CD8-positive, alpha-beta memory T cell (primary cell): ENCODE measurements at regions not wholly inside any gene's neighbourhood (a gene's known extent, or its start where the extent isn't known, plus 50 kb on each side); places are given as distances from the start of the nearest gene placed in this dataset.

Source experiments
- CTCF ChIA-PET: fragments of 350-600 bp; sonication (Branson Sonifier 250); formaldehyde crosslinking; loops from one replicate; lab custom pipeline; 2021; ENCODE audit warnings: antibody characterized with exemption; lab: Charles Lee
- POLR2A ChIA-PET: fragments of 350-600 bp; sonication (Branson Sonifier 250); formaldehyde crosslinking; loops from one replicate; lab custom pipeline; 2021; ENCODE audit warnings: antibody characterized with exemption; lab: Charles Lee
- DNase-seq, 5 donors: peaks; one replicate each; pipeline versions ENCODE4 v3.0.0 to v3.0.0-alpha.2; 2020 to 2022; ENCODE audit warnings: mixed read lengths in 1 of 5
- H3K27ac ChIP-seq: one replicate; pipeline ENCODE4 v1.7.0; 2013; ENCODE audit warnings: low read depth, mild to moderate bottlenecking, low read length, moderate library complexity
- H3K27me3 ChIP-seq: 2 replicates; pipeline ENCODE4 v1.7.0; 2013; ENCODE audit warnings: low read length, mild to moderate bottlenecking; ENCODE audit not compliant: insufficient read depth, poor library complexity, severe bottlenecking
- H3K36me3 ChIP-seq: 2 replicates; pipeline ENCODE4 v1.7.0; 2013; ENCODE audit warnings: mild to moderate bottlenecking, low read length, moderate library complexity; ENCODE audit not compliant: insufficient read depth
- H3K4me1 ChIP-seq: 2 replicates; pipeline ENCODE4 v1.7.0; 2013; ENCODE audit warnings: mild to moderate bottlenecking, low read length, moderate library complexity; ENCODE audit not compliant: insufficient read depth
- H3K4me3 ChIP-seq: 2 replicates; pipeline ENCODE4 v1.7.0; 2013; ENCODE audit warnings: mild to moderate bottlenecking, low read length
- H3K9me3 ChIP-seq: 2 replicates; pipeline ENCODE4 v1.7.0; 2013; ENCODE audit warnings: mild to moderate bottlenecking, low read length
- H3K27ac Mint-ChIP-seq, 8 donors: one replicate each; pipeline ENCODE4 v1.8.0; 2020 to 2021; ENCODE audit warnings: mixed read lengths in 8 of 8, mild to moderate bottlenecking in 6 of 8, inconsistent platforms in 3 of 8, moderate library complexity in 3 of 8
- H3K27me3 Mint-ChIP-seq, 2 donors: one replicate each; pipeline ENCODE4 v1.8.0; 2020 to 2021; ENCODE audit warnings: mixed read lengths in 2 of 2, mild to moderate bottlenecking in 1 of 2, moderate library complexity in 1 of 2
- H3K36me3 Mint-ChIP-seq, 3 donors: one replicate each; pipeline ENCODE4 v1.8.0; 2020 to 2021; ENCODE audit warnings: mixed read lengths in 3 of 3, inconsistent platforms in 1 of 3, mild to moderate bottlenecking in 1 of 3
- H3K4me1 Mint-ChIP-seq, 3 donors: one replicate each; pipeline ENCODE4 v1.8.0; 2020 to 2021; ENCODE audit warnings: mixed read lengths in 3 of 3, inconsistent platforms in 1 of 3, mild to moderate bottlenecking in 1 of 3
- H3K4me3 Mint-ChIP-seq, 7 donors: one replicate each; pipeline ENCODE4 v1.8.0; 2020 to 2021; ENCODE audit warnings: mixed read lengths in 7 of 7, mild to moderate bottlenecking in 6 of 7, moderate library complexity in 4 of 7, inconsistent platforms in 2 of 7
- H3K9me3 Mint-ChIP-seq, 5 donors: one replicate each; pipeline ENCODE4 v1.8.0; 2020 to 2022; ENCODE audit warnings: mixed read lengths in 5 of 5, mild to moderate bottlenecking in 3 of 5, moderate library complexity in 2 of 5, inconsistent platforms in 1 of 5

DNA sequence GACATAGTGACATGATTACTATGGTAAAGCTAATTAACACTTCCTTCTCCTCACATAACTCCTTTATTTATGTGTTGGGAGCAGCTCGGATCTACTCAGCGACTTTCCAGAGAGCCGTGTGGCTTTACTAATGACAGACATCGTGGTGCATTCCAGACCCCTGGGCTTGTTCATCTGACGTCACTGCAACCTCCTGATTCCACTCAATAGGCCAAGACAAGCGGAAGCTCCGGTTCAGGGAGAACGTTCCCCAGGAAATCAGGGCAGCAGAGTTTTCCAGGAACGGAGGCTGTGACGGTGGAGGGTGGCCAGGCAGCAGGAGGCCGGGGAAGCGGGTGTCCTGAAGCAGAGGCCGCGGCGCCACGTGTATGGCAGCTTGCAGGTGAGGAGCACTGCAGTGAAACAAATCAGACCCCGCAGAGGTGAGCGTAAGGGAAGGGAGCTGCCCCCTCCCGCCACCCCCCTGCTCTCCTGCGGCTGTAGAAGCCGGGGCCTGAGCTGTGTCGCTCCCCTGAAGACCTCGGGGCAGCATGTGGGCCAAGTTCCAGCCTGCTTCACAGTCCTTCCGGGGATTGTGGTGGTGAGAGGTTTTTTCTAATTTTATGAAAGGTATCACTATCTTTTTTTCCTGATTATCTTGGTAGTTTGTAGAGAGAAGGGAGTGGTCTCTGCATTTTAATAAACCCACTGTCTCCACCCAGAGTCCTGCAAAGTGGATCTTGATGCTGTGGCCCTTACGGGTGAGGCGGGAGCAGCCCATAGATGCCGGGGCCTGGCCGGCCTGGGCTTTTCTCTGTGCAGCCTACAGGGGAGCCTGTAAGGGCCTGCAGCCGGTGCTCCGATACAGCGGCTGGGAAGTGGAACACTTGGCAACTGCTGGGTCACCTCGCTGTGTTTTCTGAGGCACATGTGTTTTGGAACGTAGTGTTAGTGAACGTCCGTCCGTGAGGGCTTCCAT lies 220.4 kb upstream of the IRX4 start:
- Mint-ChIP-seq H3K4me3 (no peak overlapping the region), H3K36me3 (no peaks in the 10 kb centered on the region), H3K27ac (no peak overlapping the region), H3K4me1 (no peaks in the 10 kb centered on the region), H3K27me3 (peaks cover 8 to 21% of the 10 kb centered on the region in 2 donors), H3K9me3 (peaks cover 4 to 12% (median 11%) of the 10 kb centered on the region in 5 donors)
- Histone ChIP-seq H3K4me3 (no peak overlapping the region), H3K36me3 (no peaks in the 10 kb centered on the region), H3K27ac (no peak overlapping the region), H3K27me3 (no peaks in the 10 kb centered on the region), H3K9me3 (no peaks in the 10 kb centered on the region), H3K4me1 (no peaks in the 10 kb centered on the region)
- no peak for DNase-seq
- ChIA-PET POLR2A (no interaction called here), CTCF (no interaction called here)

DNA sequence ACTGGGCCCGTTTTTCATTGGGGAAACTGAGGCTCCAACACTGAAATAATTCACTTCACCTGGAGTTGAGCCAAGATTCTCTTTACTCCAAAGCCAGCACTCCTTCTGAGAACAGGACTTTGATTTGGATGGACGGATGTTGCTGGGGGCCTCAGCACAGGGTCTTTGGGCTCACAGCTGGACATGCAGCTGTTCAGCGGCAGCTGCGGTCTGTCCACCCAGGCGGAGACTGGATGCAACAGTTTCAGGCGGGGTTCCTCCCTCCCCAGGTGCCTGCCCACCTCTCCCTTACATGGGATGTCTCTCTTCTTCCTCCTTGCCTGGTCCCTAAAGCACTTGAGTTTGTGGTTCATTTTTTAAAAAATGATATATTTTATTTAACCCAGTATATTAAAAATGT lies 219.0 kb upstream of the IRX4 start:
- H3K4me1 ChIP-seq: no peaks in the 10 kb centered on the region
- Mint-ChIP-seq H3K27ac (no peak overlapping the region), H3K4me1 (no peaks in the 10 kb centered on the region), H3K36me3 (no peaks in the 10 kb centered on the region), H3K9me3 (peaks cover 4 to 11% (median 10%) of the 10 kb centered on the region in 5 donors), H3K27me3 (peaks cover 12 to 21% of the 10 kb centered on the region in 2 donors), H3K4me3 (no peak overlapping the region)
- no peak overlapping the region for H3K27ac ChIP-seq
- POLR2A ChIA-PET: no interaction called here
- no peaks in the 10 kb centered on the region for H3K36me3 ChIP-seq
- no peaks in the 10 kb centered on the region for H3K27me3 ChIP-seq
- H3K9me3 ChIP-seq: no peaks in the 10 kb centered on the region
- DNase-seq: no peak
- H3K4me3 ChIP-seq: no peak overlapping the region
- CTCF ChIA-PET: no interaction called here

DNA sequence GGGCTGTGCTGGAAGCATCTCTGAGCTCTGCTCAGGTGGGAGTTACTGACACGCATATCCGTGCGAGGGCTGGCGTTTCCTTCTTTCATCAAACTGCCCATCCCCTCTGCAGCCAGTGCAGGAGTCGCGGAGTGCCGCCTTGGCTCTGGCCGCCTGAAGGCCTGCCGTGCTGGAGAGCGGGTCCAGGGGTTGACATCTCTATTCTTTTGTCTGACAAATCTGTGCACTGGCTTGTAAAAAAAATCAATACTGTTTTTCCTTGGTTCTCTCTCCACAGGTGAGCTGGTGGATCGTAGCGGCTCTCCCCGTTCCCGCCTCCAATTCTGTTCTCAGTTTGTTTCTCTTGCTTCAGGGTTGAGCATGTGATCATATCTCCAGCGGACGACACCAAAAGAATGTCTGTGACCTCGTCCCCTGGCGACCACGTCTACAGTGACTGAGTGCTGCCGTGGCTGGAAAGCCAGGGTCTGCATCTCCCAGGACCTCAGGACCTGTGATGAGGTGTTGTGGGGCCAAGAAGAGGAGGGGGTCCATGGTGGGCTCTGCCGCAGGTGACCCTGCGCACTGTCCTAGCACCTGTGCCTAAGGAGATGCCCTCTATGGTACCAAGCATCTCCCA lies 214.3 kb upstream of the IRX4 start:
- H3K9me3 ChIP-seq: no peaks in the 10 kb centered on the region
- Mint-ChIP-seq H3K4me3 (no peak overlapping the region), H3K27ac (no peak overlapping the region), H3K27me3 (peaks cover 12 to 21% of the 10 kb centered on the region in 2 donors), H3K9me3 (peaks cover 0 to 1% (median 0%) of the 10 kb centered on the region in 5 donors), H3K36me3 (no peaks in the 10 kb centered on the region), H3K4me1 (no peaks in the 10 kb centered on the region)
- POLR2A ChIA-PET: no interaction called here
- no peak for DNase-seq
- no peaks in the 10 kb centered on the region for H3K36me3 ChIP-seq
- H3K4me3 ChIP-seq: no peak overlapping the region
- CTCF ChIA-PET: no interaction called here
- no peak overlapping the region for H3K27ac ChIP-seq
- H3K27me3 ChIP-seq: no peaks in the 10 kb centered on the region
- H3K4me1 ChIP-seq: no peaks in the 10 kb centered on the region

DNA sequence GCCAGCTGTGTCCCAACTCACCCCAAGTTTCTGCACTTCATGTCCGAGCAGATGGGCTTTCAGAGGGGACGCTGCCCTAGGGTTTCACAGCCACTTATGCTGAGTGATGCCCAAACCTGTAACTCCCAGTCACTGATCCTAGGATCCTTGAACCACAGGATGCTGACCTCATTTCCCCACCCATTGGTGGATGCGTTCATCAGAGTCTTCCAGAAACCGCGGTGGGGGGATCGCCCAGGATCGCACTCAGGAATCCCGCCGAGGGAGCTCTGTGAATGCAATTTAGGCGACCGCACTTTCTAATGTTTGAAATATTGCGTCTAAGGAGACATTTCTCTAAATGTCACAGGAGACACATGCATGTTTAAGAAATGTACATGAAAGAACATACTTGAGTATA lies 212.3 kb upstream of the IRX4 start:
- CTCF ChIA-PET: no interaction called here
- Histone ChIP-seq H3K4me3 (no peak overlapping the region), H3K36me3 (no peaks in the 10 kb centered on the region), H3K9me3 (no peaks in the 10 kb centered on the region), H3K27me3 (no peaks in the 10 kb centered on the region), H3K27ac (no peak overlapping the region), H3K4me1 (no peaks in the 10 kb centered on the region)
- Mint-ChIP-seq H3K27me3 (peaks cover 7 to 11% of the 10 kb centered on the region in 2 donors), H3K4me3 (no peak overlapping the region), H3K27ac (no peak overlapping the region), H3K36me3 (no peaks in the 10 kb centered on the region), H3K4me1 (no peaks in the 10 kb centered on the region), H3K9me3 (peaks cover 0 to 1% (median 0%) of the 10 kb centered on the region in 5 donors)
- DNase-seq: no peak
- POLR2A ChIA-PET: no interaction called here

DNA sequence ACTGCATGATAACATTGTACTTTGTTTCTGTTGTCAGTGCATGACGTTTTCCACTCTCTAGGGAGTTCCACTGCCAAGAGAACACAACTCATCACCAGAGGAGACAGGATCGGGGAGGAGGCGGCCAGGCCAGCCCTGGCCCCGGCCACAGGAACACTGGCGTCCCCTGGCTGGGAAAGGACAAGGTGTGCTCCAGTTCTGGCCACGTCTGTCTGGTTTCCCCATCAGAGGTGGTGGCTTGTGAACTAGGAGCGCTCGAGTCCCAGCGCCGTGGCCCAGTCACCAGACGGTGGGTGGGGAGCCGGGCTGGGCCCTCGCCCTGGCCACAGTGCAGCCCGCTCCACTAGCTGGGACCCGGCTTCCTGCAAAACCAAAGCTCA lies 211.9 kb upstream of the IRX4 start:
- no peak for DNase-seq
- H3K36me3 ChIP-seq: no peaks in the 10 kb centered on the region
- ChIA-PET CTCF (no interaction called here), POLR2A (no interaction called here)
- Mint-ChIP-seq H3K4me3 (no peak overlapping the region), H3K27ac (no peak overlapping the region), H3K36me3 (no peaks in the 10 kb centered on the region), H3K4me1 (no peaks in the 10 kb centered on the region), H3K9me3 (peaks cover 0 to 1% (median 0%) of the 10 kb centered on the region in 5 donors), H3K27me3 (peaks cover 6 to 7% of the 10 kb centered on the region in 2 donors)
- H3K27me3 ChIP-seq: no peaks in the 10 kb centered on the region
- H3K9me3 ChIP-seq: no peaks in the 10 kb centered on the region
- no peak overlapping the region for H3K4me3 ChIP-seq
- no peaks in the 10 kb centered on the region for H3K4me1 ChIP-seq
- H3K27ac ChIP-seq: no peak overlapping the region

DNA sequence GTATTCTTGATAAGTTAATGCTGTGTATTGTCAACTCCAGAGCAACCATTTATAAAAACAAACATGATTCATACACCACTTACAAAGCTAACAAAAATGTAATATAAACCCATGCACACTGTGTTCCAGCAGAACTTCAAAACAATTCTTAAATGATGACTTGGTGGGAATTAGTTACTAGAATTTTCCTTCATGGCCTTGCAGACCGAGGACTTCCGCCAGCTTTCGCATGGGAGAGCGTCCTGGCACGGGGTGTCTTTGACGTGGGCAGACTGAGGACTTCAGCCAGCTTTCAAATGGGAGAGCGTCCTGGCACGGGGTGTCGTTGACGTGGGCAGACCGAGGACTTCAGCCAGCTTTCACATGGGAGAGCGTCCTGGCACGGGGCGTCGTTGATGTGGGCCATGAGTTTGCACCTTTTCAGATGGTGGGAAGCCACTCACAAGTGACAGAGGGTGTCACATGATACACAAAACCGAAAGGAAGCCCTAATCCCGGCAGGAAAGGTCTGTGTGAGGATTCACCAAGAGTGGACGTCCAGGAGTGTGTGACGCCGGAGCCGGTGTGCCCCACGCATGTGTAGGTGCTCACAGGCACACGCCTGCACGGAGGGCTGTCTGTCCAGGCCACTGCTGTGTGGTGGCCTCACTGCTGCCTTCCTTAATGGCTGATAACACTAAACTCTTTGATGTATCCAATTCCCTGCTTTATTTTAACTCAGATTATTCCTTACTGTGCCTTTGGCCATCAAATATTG lies 211.3 kb upstream of the IRX4 start:
- Histone ChIP-seq H3K27me3 (no peaks in the 10 kb centered on the region), H3K4me1 (no peaks in the 10 kb centered on the region), H3K9me3 (no peaks in the 10 kb centered on the region), H3K27ac (no peak overlapping the region), H3K36me3 (no peaks in the 10 kb centered on the region), H3K4me3 (no peak overlapping the region)
- Mint-ChIP-seq H3K27ac (no peak overlapping the region), H3K9me3 (peaks cover 0 to 1% (median 0%) of the 10 kb centered on the region in 5 donors), H3K4me3 (no peak overlapping the region), H3K4me1 (no peaks in the 10 kb centered on the region), H3K27me3 (peaks cover 5 to 8% of the 10 kb centered on the region in 2 donors), H3K36me3 (no peaks in the 10 kb centered on the region)
- ChIA-PET CTCF (no interaction called here), POLR2A (no interaction called here)
- DNase-seq: no peak

DNA sequence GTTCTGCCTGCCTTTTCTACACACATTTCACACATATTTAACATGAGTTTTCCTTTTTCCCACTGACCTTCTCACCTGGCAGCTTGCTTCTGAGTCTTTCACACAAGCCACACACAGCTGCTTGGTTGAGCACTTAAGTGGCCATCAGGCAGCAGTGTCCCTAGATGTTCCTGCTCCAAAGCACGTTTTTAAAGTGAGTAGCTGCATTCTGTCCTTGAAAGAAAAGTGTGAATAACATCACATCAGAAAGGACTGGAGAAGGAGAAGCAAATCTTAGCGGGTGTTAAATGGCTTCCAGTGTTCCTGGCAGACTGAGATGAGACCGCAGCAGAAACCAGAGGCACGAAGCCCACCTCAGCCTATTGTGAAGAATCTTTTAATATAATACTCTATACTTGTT lies 209.2 kb upstream of the IRX4 start:
- H3K36me3 Mint-ChIP-seq: no peaks in the 10 kb centered on the region

DNA sequence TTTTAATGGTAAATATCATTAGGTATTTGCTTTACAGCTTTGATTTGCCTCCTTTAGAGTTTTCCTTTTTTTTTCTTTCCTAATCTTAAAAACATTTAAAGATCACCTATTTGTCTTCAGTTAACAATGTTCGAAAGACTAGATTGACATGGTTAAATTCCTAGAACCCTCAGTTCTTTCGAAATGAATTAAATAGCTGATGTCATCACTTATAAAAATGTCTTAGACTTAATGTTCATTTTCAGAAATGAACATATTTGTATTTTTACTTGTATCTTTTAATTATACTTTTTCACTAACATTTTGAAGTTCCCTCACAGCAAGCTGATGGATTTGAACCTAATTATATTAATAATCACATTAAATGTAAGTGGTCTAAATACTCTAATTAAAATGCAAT lies 205.3 kb upstream of the IRX4 start:
- Histone ChIP-seq H3K9me3 (no peaks in the 10 kb centered on the region), H3K27me3 (no peaks in the 10 kb centered on the region), H3K4me1 (no peaks in the 10 kb centered on the region), H3K4me3 (no peak overlapping the region), H3K36me3 (no peaks in the 10 kb centered on the region), H3K27ac (no peak overlapping the region)
- Mint-ChIP-seq H3K4me1 (no peaks in the 10 kb centered on the region), H3K27ac (no peak overlapping the region), H3K27me3 (peaks cover 3 to 5% of the 10 kb centered on the region in 2 donors), H3K4me3 (no peak overlapping the region), H3K36me3 (no peaks in the 10 kb centered on the region), H3K9me3 (peaks cover 0 to 1% (median 0%) of the 10 kb centered on the region in 5 donors)
- POLR2A ChIA-PET: no interaction called here
- no peak for DNase-seq
- CTCF ChIA-PET: no interaction called here

More for the DNA sequence above, 209.2 kb upstream of the IRX4 start:
- Mint-ChIP-seq H3K4me1 (no peaks in the 10 kb centered on the region), H3K27ac (no peak overlapping the region), H3K27me3 (peaks cover 1 to 3% of the 10 kb centered on the region in 2 donors), H3K9me3 (peaks cover 0 to 3% (median 0%) of the 10 kb centered on the region in 5 donors), H3K4me3 (no peak overlapping the region)
- POLR2A ChIA-PET: no interaction called here
- no peaks in the 10 kb centered on the region for H3K9me3 ChIP-seq
- no peak overlapping the region for H3K27ac ChIP-seq
- H3K4me3 ChIP-seq: no peak overlapping the region
- no peaks in the 10 kb centered on the region for H3K36me3 ChIP-seq
- CTCF ChIA-PET: no interaction called here
- DNase-seq: no peak
- no peaks in the 10 kb centered on the region for H3K4me1 ChIP-seq
- no peaks in the 10 kb centered on the region for H3K27me3 ChIP-seq
